ENCODE measurements at regions not wholly inside any gene's neighbourhood (a gene's known extent, or its start where the extent isn't known, plus 50 kb on each side); places are given as distances from the start of the nearest gene placed in this dataset.

GRCh38 chr4:3382251-3382650 is 59.5 kb upstream of the HGFAC start:
- no peak for TF ChIP-seq POLR2A (IDR thresholded peaks at IDR 0.05; ENCODE audit: low read depth, low read length)
- FAIRE-seq: no peak
- no peak for DNase-seq (ENCODE audit: insufficient read length, low spot score)

- no peak for FAIRE-seq
- TF ChIP-seq POLR2A (IDR thresholded peaks at IDR 0.05; ENCODE audit: low read depth, low read length): no peak
These were observed 57.4 kb upstream of the HGFAC start for GRCh38 chr4:3384391-3384770.

GRCh38 chr4:3384771-3385710 is 56.7 kb upstream of the HGFAC start:
- FAIRE-seq (no peak), DNase-seq (ENCODE audit: insufficient read length, low spot score) (no peak)
- no peak for TF ChIP-seq POLR2A (IDR thresholded peaks at IDR 0.05; ENCODE audit: low read depth, low read length)

More at GRCh38 chr4:3384391-3384770, 57.4 kb upstream of the HGFAC start:
- no peak for DNase-seq (ENCODE audit: insufficient read length, low spot score)

GRCh38 chr4:3385711-3386420 is 55.9 kb upstream of the HGFAC start:
- TF ChIP-seq POLR2A (IDR thresholded peaks at IDR 0.05; ENCODE audit: low read depth, low read length): no peak
- no peak for DNase-seq (ENCODE audit: insufficient read length, low spot score)
- no peak for FAIRE-seq

GRCh38 chr4:3386526-3386925 is 55.2 kb upstream of the HGFAC start:
- DNase-seq (ENCODE audit: insufficient read length, low spot score) (no peak), FAIRE-seq (no peak)
- TF ChIP-seq POLR2A (IDR thresholded peaks at IDR 0.05; ENCODE audit: low read depth, low read length): no peak

- TF ChIP-seq POLR2A (IDR thresholded peaks at IDR 0.05; ENCODE audit: low read depth, low read length): no peak
- FAIRE-seq (no peak), DNase-seq (ENCODE audit: insufficient read length, low spot score) (no peak)
These were observed 54.4 kb upstream of the HGFAC start for GRCh38 chr4:3387154-3387942.

GRCh38 chr4:3387943-3388361 is 53.8 kb upstream of the HGFAC start:
- DNase-seq (ENCODE audit: insufficient read length, low spot score) (no peak), FAIRE-seq (no peak)
- no peak for TF ChIP-seq POLR2A (IDR thresholded peaks at IDR 0.05; ENCODE audit: low read depth, low read length)

GRCh38 chr4:3388471-3389232 is 53.1 kb upstream of the HGFAC start:
- no peak for TF ChIP-seq POLR2A (IDR thresholded peaks at IDR 0.05; ENCODE audit: low read depth, low read length)
- DNase-seq (ENCODE audit: insufficient read length, low spot score) (no peak), FAIRE-seq (no peak)

- FAIRE-seq (no peak), DNase-seq (ENCODE audit: insufficient read length, low spot score) (no peak)
- TF ChIP-seq POLR2A (IDR thresholded peaks at IDR 0.05; ENCODE audit: low read depth, low read length): no peak
These were observed 52.2 kb upstream of the HGFAC start for GRCh38 chr4:3389233-3390215.

GRCh38 chr4:3390288-3390811 is 51.4 kb upstream of the HGFAC start:
- FAIRE-seq: no peak
- TF ChIP-seq POLR2A (IDR thresholded peaks at IDR 0.05; ENCODE audit: low read depth, low read length): no peak
- no peak for DNase-seq (ENCODE audit: insufficient read length, low spot score)

- DNase-seq (ENCODE audit: insufficient read length, low spot score) (no peak), FAIRE-seq (no peak)
- TF ChIP-seq POLR2A (IDR thresholded peaks at IDR 0.05; ENCODE audit: low read depth, low read length): no peak
These were observed 50.3 kb upstream of the HGFAC start for GRCh38 chr4:3391422-3391821.

Data from H54 (cell line).